Retinal pigment epithelial cell (primary cell): ENCODE measurements at regions not wholly inside any gene's neighbourhood (a gene's known extent, or its start where the extent isn't known, plus 50 kb on each side); places are given as distances from the start of the nearest gene placed in this dataset.

ENCODE experiments used
- DNase-seq: peaks from one replicate; pipeline ENCODE4 v3.0.0-alpha.2; 2010; ENCODE audit warnings: low read depth
- H3K4me3 ChIP-seq: 2 replicates; pipeline ENCODE4 v1.5.1; 2011; ENCODE audit warnings: mild to moderate bottlenecking, low read length, control low read depth, moderate library complexity
- CTCF ChIP-seq: conservative IDR thresholded peaks from 2 replicates; pipeline ENCODE4 v1.5.1; 2011; ENCODE audit warnings: low read depth, low read length, control low read depth, inconsistent platforms

- H3K4me3 ChIP-seq, result no peak overlapping the region
- DNase-seq, result no peak
- TF ChIP-seq CTCF, result no peak
Measured at GRCh38 chr5:124040799-124041198, 528.8 kb downstream of the CSNK1G3 start.

- no peak for DNase-seq
- no peak for TF ChIP-seq CTCF
- no peak overlapping the region for H3K4me3 ChIP-seq
Measured at GRCh38 chr5:124039410-124039809, 527.4 kb downstream of the CSNK1G3 start.

- no peak for TF ChIP-seq CTCF
- H3K4me3 ChIP-seq, result no peak overlapping the region
- DNase-seq, result no peak
Measured at GRCh38 chr5:124036786-124037185, 524.8 kb downstream of the CSNK1G3 start.

GRCh38 chr5:124034963-124035362 lies 523.0 kb downstream of the CSNK1G3 start:
- no peak for TF ChIP-seq CTCF
- no peak overlapping the region for H3K4me3 ChIP-seq
- DNase-seq, result no peak

- no peak for TF ChIP-seq CTCF
- DNase-seq, result no peak
- H3K4me3 ChIP-seq, result no peak overlapping the region
Measured at GRCh38 chr5:124034083-124034700, 522.2 kb downstream of the CSNK1G3 start.

GRCh38 chr5:124030043-124030491 lies 518.1 kb downstream of the CSNK1G3 start:
- H3K4me3 ChIP-seq, result no peak overlapping the region
- no peak for DNase-seq
- TF ChIP-seq CTCF, result no peak

GRCh38 chr5:124027441-124027840 lies 515.5 kb downstream of the CSNK1G3 start:
- no peak overlapping the region for H3K4me3 ChIP-seq
- TF ChIP-seq CTCF, result no peak
- DNase-seq, result no peak
